ENCODE measurements at regions not wholly inside any gene's neighbourhood (a gene's known extent, or its start where the extent isn't known, plus 50 kb on each side); places are given as distances from the start of the nearest gene placed in this dataset.
A peak's percentile ranks its signal among the peaks of the same experiment; 100 is the strongest.

DNA sequence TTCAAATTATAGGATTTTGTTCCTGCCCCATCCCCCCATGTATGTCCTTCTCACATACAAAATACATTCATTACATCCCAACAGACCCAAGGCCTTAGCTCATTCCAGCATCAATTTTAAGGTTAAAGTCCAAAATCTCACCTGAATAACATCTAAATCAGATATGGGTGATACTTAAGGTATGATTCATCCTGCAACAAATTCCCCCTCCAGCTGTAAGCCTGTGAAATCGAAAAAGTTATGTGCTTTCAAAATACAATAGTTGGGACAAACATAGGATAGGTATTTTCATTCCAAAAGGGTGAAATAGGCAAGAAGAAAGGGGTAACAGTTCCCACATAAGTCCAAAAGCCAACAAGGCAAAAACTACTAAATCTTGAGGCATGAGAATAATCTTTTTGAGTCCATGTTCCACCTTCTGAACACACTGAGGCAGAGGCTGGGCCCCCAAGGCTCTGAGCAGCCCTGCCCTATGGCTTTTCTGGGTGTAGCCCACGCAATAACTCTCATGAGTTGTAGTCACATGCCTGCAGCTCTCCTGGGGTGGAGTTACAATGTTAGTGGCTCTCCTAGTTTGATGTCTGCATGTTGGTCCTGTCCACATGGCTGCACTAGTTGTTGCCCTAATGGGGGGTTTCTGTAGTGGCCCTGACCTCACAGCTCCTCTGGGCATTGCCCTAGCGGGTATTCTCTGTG lies 243.9 kb upstream of the SMARCA2 start:
- no peak for ATAC-seq

DNA sequence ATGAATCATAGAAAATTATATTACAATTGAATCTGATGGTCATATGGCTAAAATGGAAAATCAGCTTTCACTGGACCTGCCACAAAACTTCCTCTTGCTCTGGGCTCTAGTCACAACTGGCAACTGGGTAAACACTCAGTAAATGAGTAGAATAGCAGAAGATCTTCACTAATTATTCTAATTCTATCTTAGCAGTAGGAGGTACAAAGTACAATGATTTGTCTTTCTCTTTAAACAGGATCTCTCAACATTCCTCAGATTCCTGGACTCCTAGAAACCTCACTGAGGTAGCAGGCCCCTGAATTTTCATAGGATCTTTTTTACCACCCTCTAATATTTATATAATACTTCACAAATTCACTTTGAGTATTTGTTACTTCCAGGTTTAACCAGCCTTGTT lies 239.9 kb upstream of the SMARCA2 start:
- ATAC-seq, result no peak

- no peak for ATAC-seq
These were observed 238.5 kb upstream of the SMARCA2 start for GRCh38 chr9:1776668-1777067.

DNA sequence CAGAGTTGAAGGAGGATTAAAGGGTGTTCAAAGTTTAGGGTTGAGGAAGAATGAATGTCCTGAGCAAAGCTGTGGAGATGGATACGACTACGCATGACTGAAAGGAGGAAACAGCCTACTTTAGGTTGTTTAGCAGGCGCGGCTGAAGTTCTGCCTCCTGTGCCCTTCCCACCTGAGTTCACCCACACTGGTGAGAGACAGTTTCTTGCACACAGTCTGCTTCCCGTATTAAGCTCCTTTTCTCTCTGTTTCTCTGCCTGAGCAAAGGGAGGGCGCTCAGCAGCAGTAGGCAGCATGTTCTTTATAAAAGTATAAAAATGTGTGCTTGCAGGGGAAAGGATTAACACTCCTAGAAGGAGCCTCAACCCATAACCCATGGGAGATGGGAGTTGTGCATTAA lies 224.0 kb upstream of the SMARCA2 start:
- no peak for ATAC-seq

- no peak for ATAC-seq
These were observed 220.4 kb upstream of the SMARCA2 start for GRCh38 chr9:1794547-1795270.

- no peak for ATAC-seq
These were observed 210.8 kb upstream of the SMARCA2 start for GRCh38 chr9:1804128-1804865.

DNA sequence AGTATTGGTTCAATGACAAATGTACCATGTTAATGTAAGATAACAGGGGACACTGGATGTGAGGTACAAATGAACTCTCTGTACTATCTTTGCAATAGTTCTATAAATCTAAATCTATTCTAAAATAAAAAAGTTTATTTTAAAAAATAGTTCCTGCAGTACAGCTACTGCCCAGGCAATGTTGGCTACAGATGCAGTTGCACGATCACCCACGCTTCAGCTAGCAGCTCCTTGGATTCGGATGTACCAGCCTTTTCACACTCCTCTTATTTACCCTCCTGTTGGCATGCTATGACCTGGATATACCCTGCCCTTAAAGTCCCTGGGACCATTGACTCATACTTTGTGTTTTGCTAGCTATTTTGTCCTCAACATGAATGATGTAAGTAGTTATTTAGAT lies 185.4 kb upstream of the SMARCA2 start:
- ATAC-seq, result no peak

DNA sequence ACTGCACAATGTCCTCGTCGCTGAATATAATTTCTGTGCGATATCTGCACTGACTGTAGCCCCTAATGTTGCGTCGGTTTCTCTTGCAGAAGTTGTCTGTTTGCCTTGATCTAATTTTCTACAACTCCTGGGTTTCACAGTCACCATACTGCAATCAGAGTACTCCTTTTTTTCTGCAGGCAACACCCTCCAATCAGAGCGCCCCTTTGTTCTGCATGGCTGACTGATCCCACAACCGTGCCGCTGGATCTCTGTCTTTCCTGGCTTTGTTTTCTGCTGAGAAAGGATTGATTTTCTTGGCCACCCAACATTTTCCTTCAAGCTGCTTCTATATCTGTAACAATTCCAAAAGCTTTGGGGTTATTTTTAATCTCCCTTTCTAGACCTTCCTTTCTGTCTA lies 182.2 kb upstream of the SMARCA2 start:
- no peak for ATAC-seq

DNA sequence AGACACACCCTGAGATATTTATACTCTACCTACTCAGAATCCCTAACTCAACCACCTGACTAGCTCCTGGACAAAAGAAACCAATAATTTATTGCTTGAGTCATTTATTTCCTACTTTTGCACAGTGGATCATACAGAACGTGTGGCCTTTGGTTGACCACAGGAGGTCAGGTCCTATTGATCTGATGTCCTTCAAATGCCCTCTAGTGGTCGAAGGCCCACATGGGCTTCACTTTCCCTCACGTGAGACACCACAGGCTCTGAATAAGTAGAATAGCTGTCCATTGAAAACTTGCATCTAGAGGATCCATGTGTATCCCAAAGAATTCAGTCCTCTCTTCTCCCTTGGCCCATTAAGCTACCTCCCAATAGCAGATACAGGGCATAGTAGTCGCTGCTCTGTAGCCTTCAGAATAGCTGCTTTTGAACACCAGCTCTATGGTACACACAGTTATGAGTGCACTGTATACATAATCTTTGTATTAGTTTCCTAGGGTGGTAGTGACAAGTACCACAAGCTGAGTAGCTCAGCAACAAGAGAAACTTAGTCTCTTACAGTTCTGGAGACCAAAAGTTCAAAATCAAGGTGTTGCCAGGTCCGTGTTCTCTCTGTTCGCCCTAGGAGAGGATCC lies 177.6 kb upstream of the SMARCA2 start:
- no peak for ATAC-seq

DNA sequence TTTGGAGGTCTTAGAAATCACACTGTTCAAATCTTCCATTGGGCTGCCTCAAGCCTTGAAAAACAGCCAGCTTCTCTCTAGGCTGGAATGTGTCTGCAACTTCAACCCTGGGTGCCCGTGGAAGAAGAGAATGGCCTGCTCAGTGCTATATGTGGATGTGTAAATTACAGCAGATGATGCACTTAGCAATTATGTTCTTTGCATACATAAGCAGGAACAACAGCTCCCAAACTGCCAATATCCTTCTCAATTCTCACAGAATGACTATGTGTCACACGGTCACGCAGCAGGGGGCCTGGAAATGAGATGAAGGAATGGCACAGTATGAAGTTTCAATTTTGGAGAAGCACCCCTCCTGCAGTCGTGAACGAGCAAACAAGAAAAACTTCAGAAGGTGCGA lies 175.2 kb upstream of the SMARCA2 start:
- ATAC-seq, result no peak

GRCh38 chr9:1845425-1845824 lies 169.7 kb upstream of the SMARCA2 start:
- no peak for ATAC-seq

DNA sequence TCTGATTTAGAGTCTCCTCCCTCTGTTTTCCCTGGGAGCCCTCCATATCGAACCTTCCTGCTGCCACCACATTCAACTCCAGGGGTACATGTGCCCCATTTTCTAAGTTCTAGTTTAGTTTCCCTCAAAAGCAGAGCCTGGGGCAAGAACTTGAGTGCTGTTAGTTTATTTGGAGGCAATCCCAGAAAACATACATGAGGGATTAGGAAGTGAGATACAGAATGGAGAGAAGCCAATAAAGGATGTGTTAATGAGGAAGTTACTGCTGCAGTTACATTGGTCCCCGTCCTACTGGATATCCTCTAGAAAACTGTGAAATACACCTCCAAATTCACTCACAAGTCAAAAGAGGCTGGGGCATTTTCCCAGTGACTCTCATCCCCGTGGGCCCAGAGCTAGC lies 159.4 kb upstream of the SMARCA2 start:
- no peak for ATAC-seq

GRCh38 chr9:1857808-1858207 lies 157.3 kb upstream of the SMARCA2 start:
- no peak for ATAC-seq

DNA sequence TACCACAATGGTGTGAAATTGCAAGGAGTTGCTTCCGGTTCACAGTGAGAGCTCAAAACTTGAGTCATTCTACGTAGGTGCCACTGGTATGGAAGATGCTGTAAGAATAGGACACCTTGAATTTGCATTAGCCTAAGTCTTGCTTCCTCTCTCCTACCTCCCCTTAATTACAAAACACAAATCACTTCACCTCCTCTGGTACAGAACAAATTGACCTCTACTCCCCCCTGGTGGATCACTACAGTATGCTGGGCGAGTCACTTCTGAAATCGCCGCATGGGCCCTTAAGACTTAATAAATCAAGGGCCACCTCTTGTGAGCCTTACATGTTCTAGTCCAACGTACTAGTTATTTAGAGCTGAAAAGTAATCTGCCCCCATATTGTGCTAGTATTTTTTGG lies 145.3 kb upstream of the SMARCA2 start:
- ATAC-seq, result peak in 1 of 2 donors; percentile 60

DNA sequence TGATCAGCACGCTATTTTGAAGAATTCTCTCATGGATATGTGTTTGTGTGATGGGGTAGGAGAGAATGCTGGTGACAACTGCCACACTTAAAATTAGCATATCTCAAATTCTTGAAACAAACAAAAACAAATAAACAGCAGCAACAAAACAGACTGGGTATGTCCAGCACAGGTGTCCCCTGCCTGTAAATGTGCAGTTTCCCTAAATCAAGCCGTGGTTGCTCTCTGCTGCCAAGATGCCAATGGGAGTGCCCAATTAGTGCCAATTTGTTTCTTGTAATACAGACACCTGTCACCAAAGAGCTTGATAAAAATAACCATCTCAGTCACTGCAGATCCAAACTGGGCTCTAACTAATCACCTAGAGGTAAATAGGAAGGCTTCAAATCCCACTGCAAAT lies 144.2 kb upstream of the SMARCA2 start:
- no peak for ATAC-seq

DNA sequence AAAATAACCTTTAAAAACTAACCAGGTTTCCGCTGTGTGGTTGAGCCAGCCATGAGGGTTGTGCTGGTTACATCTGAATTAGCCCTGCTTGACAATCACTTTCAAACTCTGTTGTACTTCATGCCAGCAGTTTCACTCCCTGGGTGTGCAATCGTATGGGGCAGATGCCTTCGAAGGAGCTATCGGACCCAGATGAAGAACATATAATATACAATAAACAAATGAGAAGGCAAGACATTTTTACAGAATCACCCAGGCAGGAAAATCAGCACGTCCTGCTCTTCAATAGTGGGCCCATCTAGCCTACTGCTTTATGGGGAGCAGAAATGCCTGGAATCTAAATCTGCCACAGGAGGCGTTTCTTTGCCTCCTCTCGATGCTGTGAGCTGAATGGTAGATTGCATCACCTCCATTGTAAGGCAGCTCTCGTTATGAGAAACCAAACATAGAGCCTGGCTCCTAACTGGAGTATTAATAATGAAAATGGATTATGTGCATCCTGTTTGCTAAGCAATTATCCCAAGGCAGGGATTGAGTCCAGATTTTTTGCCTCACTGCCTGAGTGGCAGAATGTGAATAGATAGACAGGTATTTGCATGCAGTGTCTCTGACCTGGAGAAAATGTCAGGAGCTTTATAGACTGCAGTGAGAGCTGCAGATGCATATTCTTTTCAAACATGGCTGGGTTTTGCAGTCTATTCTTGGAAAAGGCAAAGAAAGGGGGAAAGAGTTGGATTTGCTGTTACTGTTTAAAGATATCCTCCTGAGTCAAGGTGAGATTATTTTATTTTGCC lies 143.3 kb upstream of the SMARCA2 start:
- no peak for ATAC-seq

DNA sequence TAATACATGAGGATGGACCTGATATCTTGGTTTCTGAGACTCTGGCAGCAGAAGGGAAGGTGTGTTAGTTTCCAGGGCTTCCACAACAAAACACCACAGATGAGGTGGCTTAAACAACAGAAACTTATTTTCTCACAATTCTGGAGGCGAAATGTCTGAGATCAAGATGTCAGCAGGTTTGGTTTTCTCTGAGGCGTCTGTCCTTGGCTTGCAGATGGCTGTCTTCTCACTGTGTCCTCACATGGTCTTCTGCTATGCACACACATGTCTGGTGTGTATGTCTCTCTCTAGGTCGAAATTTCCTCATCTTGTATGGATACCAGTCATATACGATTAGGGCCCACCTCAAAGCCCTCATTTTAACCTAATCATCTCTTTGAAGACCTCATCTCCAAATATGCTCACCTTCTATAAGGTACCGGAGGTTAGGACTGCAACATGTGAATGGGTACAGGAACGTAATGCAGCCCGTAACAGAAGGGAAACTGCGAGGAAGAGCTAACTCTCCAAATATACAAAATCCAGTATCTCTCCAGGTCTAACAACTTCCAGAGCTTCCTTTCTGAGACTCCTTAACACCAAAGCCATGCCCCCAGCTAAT lies 139.8 kb upstream of the SMARCA2 start:
- ATAC-seq, result no peak

DNA sequence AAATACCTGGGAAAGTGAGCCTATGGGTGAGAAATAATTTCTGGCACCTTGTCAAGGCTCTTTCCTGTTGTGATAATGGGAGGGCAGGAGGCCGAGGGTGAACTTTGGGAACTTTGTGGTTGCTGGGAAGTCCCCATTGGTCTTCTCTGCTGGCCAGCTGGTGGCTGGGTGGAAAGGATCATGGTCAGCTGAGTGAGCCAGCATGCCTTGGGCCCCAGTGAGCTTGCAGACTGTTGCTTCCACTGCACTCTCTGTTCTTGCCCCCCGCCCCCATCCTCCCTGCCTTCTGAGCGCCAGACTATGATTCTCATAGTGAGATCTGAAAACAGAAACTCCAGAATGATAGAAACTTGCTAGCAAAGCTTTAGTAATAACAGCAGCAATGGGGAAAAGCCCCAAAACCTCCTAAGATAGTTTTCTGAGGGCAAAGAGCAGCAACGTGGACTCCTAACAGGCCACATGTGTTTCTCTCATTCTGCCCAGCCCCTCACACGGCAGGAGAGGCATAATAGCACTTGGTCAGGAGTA lies 139.2 kb upstream of the SMARCA2 start:
- peak; percentile 46 to 54 for ATAC-seq

GRCh38 chr9:1876891-1877496 lies 138.2 kb upstream of the SMARCA2 start:
- no peak for ATAC-seq

DNA sequence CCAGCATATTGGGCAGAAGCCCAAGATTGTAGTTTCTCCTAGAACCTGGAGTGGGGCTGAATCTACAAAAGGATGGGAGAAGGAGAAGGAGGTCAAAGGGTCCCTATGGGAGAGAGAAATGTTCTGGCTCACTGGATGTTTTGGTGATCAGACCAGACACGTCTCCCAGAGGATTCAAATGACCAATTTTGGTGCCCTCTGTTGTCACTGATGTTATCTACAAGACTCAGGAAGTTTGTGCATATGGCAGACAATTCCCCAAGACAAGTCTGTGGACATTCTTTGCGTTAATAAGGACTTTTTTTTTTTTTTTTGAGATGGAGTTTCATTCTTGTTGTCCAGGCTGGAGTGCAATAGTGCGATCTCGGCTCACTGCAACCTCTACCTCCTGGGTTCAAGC lies 137.2 kb upstream of the SMARCA2 start:
- ATAC-seq, result no peak

GRCh38 chr9:1878811-1879210 lies 136.3 kb upstream of the SMARCA2 start:
- no peak for ATAC-seq

All from activated CD4-positive, CD25-positive, alpha-beta regulatory T cell treated with anti-CD3 and anti-CD28 coated beads, Interleukin-2, amount 50 U/mL, for 24 hours (primary cell).